OCI-LY7 (cell line): ENCODE measurements at regions not wholly inside any gene's neighbourhood (a gene's known extent, or its start where the extent isn't known, plus 50 kb on each side); places are given as distances from the start of the nearest gene placed in this dataset.

ENCODE experiments used
- BruUV-seq: library from RNA; stranded (reverse); fragments of 400-500 nt; replicated peaks from 2 replicates; lab custom pipeline; 2021; lab: Mats Ljungman, UMichigan
- CTCF ChIA-PET: fragments of 300-600 bp; sonication (Branson Sonifier 250); formaldehyde crosslinking; loops from one replicate; lab custom pipeline; 2022; ENCODE audit warnings: antibody characterized with exemption; ENCODE audit not compliant: unreplicated experiment; lab: Charles Lee
- POLR2A ChIA-PET: fragments of 300-600 bp; sonication (Branson Sonifier 250); formaldehyde crosslinking; loops from one replicate; lab custom pipeline; 2022; ENCODE audit warnings: antibody characterized with exemption; lab: Charles Lee
- DNase-seq: peaks from one replicate; pipeline ENCODE4 v3.0.0-alpha.2; 2015; ENCODE audit warnings: low spot score
- H2AFZ ChIP-seq: fragments of 200-600 bp; sonication (generic), shearing (Covaris generic); 2 replicates; pipeline ENCODE4 v1.6.1; 2014; ENCODE audit warnings: mild to moderate bottlenecking, antibody characterized with exemption, low read length, moderate library complexity
- H3K27ac ChIP-seq: fragments of 200-600 bp; sonication (generic); 2 replicates; pipeline ENCODE4 v1.5.1; 2014; ENCODE audit warnings: mixed run types, low read depth, mild to moderate bottlenecking, moderate library complexity, low read length, inconsistent platforms; ENCODE audit not compliant: poor library complexity, severe bottlenecking
- H3K36me3 ChIP-seq: fragments of 200-600 bp; sonication (generic); 2 replicates; pipeline ENCODE4 v1.6.1; 2014; ENCODE audit warnings: mild to moderate bottlenecking, antibody characterized with exemption, low read length, moderate library complexity, mixed read lengths; ENCODE audit not compliant: insufficient read depth
- H3K4me1 ChIP-seq: fragments of 200-600 bp; sonication (generic); 2 replicates; pipeline ENCODE4 v1.5.1; 2014; ENCODE audit warnings: mild to moderate bottlenecking, low read length; ENCODE audit not compliant: insufficient read depth, poor library complexity, severe bottlenecking
- H3K4me2 ChIP-seq: fragments of 200-600 bp; sonication (generic); 2 replicates; pipeline ENCODE4 v1.6.1; 2014; ENCODE audit warnings: mild to moderate bottlenecking, low read length
- H3K4me3 ChIP-seq: fragments of 200-600 bp; sonication (generic); 2 replicates; pipeline ENCODE4 v1.5.1; 2014; ENCODE audit warnings: mild to moderate bottlenecking, low read depth, low read length; ENCODE audit not compliant: poor library complexity, severe bottlenecking
- H3K79me2 ChIP-seq: fragments of 200-600 bp; sonication (generic); 2 replicates; pipeline ENCODE4 v1.6.1; 2016; ENCODE audit warnings: low read depth, mild to moderate bottlenecking, low read length, moderate library complexity, mixed read lengths; ENCODE audit not compliant: insufficient read depth
- H3K9me2 ChIP-seq: fragments of 200-600 bp; sonication (generic); 2 replicates; pipeline ENCODE4 v1.6.1; 2016; ENCODE audit warnings: mild to moderate bottlenecking, low read length, mixed read lengths; ENCODE audit not compliant: insufficient read depth
- H3K9me3 ChIP-seq: fragments of 200-600 bp; sonication (generic); 2 replicates; pipeline ENCODE4 v1.6.1; 2014; ENCODE audit warnings: mild to moderate bottlenecking, mixed run types, low read length, mixed read lengths
- H4K20me1 ChIP-seq: fragments of 200-600 bp; sonication (generic); 2 replicates; pipeline ENCODE4 v1.6.1; 2014; ENCODE audit warnings: mild to moderate bottlenecking, antibody characterized with exemption, low read length, moderate library complexity, mixed read lengths; ENCODE audit not compliant: insufficient read depth
- EZH2phosphoT487 ChIP-seq: fragments of 200-600 bp; sonication (generic); IDR thresholded peaks from 2 replicates; pipeline ENCODE4 v1.6.1; 2018; ENCODE audit warnings: low read depth, borderline replicate concordance, mild to moderate bottlenecking, mixed run types, antibody characterized with exemption, low read length, moderate library complexity, mixed read lengths
- intact Hi-C: fragments of 100-400 bp; cut with micrococcal nuclease; formaldehyde crosslinking; loops from one replicate; pipeline ENCODE4 v1.10.0; 2022; ENCODE audit not compliant: unreplicated experiment
- TF ChIP-seq, protein P1 (sequence below): fragments of 200-600 bp; sonication (generic); conservative IDR thresholded peaks from 2 replicates; pipeline ENCODE4 v1.5.1; 2014; ENCODE audit warnings: mild to moderate bottlenecking, antibody characterized with exemption, low read length, moderate library complexity, mixed read lengths

GRCh38 chr1:223445402-223445801, 52.2 kb downstream of the CCDC185 start:
- no peaks in the 10 kb centered on the region for H4K20me1 ChIP-seq
- no peak overlapping the region for H3K27ac ChIP-seq
- BruUV-seq, result no TSS peak
- no peak overlapping the region for H3K4me3 ChIP-seq
- no peaks in the 10 kb centered on the region for H3K79me2 ChIP-seq
- H3K36me3 ChIP-seq, result no peaks in the 10 kb centered on the region
- no peaks in the 10 kb centered on the region for H3K9me2 ChIP-seq
- no peak for TF ChIP-seq EZH2phosphoT487
- TF ChIP-seq, protein P1, sequence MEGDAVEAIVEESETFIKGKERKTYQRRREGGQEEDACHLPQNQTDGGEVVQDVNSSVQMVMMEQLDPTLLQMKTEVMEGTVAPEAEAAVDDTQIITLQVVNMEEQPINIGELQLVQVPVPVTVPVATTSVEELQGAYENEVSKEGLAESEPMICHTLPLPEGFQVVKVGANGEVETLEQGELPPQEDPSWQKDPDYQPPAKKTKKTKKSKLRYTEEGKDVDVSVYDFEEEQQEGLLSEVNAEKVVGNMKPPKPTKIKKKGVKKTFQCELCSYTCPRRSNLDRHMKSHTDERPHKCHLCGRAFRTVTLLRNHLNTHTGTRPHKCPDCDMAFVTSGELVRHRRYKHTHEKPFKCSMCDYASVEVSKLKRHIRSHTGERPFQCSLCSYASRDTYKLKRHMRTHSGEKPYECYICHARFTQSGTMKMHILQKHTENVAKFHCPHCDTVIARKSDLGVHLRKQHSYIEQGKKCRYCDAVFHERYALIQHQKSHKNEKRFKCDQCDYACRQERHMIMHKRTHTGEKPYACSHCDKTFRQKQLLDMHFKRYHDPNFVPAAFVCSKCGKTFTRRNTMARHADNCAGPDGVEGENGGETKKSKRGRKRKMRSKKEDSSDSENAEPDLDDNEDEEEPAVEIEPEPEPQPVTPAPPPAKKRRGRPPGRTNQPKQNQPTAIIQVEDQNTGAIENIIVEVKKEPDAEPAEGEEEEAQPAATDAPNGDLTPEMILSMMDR, result no peak
- ChIA-PET POLR2A (interaction anchor here (0.5 kb wide), 1 partner anchor 234 kb away, joined by 4 read pairs; no protein-coding TSS in a partner anchor), CTCF (no interaction called here)
- no peaks in the 10 kb centered on the region for H3K9me3 ChIP-seq
- H3K4me1 ChIP-seq, result no peaks in the 10 kb centered on the region
- no peak overlapping the region for H2AFZ ChIP-seq
- DNase-seq, result no peak
- no peak overlapping the region for H3K4me2 ChIP-seq
- intact Hi-C loops, result no loop called here

- Histone ChIP-seq H3K79me2 (no peaks in the 10 kb centered on the region), H2AFZ (no peak overlapping the region), H3K4me3 (no peak overlapping the region), H3K9me3 (no peaks in the 10 kb centered on the region), H3K4me2 (no peak overlapping the region), H3K27ac (no peak overlapping the region), H3K36me3 (no peaks in the 10 kb centered on the region), H3K4me1 (no peaks in the 10 kb centered on the region), H4K20me1 (no peaks in the 10 kb centered on the region), H3K9me2 (no peaks in the 10 kb centered on the region)
- no TSS peak for BruUV-seq
- CTCF ChIA-PET, result no interaction called here
- TF ChIP-seq EZH2phosphoT487, result no peak
- TF ChIP-seq, protein P1, result no peak
- DNase-seq, result no peak
- POLR2A ChIA-PET, result interaction anchor here (0.8 to 1.8 kb wide), 3 partner anchors 9 to 22 kb away, joined by 3 read pairs; no protein-coding TSS in a partner anchor
- intact Hi-C loops, result no loop called here
Measured at GRCh38 chr1:223453902-223454301, 60.7 kb downstream of the CCDC185 start.

DNA sequence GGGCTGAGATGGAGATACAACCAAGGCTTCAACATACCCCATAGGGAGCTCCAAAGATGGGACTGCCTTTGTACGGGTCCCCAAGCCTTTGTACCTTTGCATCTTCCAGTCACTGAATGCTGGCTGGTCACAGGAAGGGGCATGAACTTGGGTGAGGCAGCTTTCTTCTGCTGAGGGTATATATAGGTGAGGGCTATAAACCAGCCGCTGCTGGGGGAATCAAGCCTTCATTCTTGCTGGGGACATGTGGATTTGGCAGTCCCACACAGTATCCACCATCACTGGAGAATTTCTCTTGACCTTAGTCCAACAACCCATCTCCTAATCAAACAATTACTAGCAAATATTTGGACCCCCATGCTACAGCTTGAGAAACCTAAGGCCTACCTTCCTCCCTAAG, 61.7 kb downstream of the CCDC185 start:
- no peak overlapping the region for H2AFZ ChIP-seq
- H3K36me3 ChIP-seq, result no peaks in the 10 kb centered on the region
- DNase-seq, result no peak
- intact Hi-C loops, result no loop called here
- BruUV-seq, result no TSS peak
- no peak overlapping the region for H3K4me3 ChIP-seq
- no peaks in the 10 kb centered on the region for H4K20me1 ChIP-seq
- TF ChIP-seq, protein P1, result no peak
- no peak for TF ChIP-seq EZH2phosphoT487
- no peaks in the 10 kb centered on the region for H3K9me3 ChIP-seq
- H3K4me1 ChIP-seq, result no peaks in the 10 kb centered on the region
- CTCF ChIA-PET, result no interaction called here
- no peak overlapping the region for H3K4me2 ChIP-seq
- no peaks in the 10 kb centered on the region for H3K79me2 ChIP-seq
- H3K27ac ChIP-seq, result no peak overlapping the region
- POLR2A ChIA-PET, result no interaction called here
- H3K9me2 ChIP-seq, result no peaks in the 10 kb centered on the region
